GM19372 (cell line): ENCODE measurements at regions not wholly inside any gene's neighbourhood (a gene's known extent, or its start where the extent isn't known, plus 50 kb on each side); places are given as distances from the start of the nearest gene placed in this dataset.

Source experiments
- ATAC-seq: cut with Tn5 transposase; IDR thresholded peaks from one replicate; pipeline ENCODE4 v1.9.1; 2021; ENCODE audit warnings: mild to moderate bottlenecking, low read depth, moderate library complexity; ENCODE audit not compliant: unreplicated experiment

DNA sequence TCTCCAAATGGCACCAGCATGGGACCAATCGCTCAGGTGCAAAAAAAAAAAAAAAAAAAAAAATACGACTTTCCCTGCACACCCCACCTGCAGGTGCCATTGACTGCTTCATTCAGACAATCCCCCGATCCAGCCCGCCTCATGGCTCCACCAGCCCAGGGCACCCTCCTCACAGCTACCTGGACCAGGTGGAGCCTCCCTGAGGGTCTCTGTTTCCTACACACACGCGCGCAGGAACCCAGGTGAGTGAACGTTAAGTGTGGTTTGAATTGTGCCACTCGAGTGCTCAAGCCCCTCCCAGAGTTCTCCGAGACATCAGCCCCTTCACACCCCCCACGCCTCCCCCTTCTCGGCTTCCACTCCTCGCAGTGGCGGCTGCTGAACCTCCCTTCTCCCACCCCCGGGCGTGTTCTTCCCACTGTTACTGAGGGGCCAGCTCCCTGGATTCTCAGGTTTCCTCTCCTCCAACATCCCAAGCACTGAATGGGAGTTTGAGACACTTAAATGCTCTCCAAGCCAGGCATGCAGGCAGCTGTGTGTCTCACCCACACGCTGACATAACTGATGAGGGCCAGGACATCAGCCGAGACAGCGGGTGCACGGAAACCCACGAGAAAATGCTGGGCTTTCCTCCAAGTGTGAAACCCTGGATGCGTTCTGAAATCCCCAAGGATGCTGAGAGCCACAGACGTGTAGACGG is 88.8 kb upstream of the SNTG2 start:
- no peak for ATAC-seq

DNA sequence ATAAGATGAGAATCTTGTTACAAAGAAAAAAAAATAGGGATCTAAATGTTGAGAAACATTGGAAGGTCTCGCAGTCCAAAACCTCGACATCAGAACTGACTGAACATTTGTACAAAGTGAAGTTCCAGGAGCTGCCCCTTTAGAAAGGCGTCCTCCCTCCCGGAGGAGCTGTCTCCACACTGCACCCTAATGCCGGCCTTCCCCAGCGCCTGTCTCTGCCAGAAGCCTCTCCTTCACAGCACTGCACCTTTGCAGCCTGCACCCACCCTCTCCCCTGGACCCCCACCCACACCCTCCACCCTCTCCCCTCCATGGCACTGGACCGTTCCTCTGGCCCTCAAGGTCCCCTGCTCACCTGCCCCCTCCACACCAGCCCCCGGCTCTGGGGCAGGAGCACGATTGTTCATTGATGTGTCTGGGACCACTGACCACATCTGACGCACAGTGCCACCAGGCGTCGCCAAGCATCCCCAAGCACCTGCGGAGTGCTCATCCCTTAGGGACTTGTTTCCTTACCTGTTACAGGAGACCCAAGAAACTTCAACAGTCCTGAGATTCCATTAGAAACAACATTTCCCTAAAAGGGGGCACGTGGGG is 90.3 kb upstream of the SNTG2 start:
- ATAC-seq: no peak

DNA sequence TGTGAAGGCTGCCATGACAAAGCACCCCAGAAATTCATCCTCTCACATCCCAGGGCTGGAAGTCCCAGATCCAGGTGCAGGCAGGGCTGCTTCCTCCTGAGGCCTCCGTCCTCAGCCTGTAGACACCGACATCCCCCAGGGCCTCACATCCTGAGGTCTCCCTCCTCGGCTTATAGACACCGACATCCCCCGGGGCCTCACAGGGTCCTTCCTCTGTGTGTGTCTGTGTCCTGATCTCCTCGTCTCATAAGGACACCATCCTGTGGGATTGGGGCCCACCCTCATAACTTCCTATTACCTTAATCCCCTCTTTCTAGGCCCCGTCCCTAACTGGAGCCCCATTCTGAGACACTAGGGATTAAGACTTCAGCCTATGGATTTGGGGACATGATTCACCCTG is 92.0 kb upstream of the SNTG2 start:
- ATAC-seq: no peak

DNA sequence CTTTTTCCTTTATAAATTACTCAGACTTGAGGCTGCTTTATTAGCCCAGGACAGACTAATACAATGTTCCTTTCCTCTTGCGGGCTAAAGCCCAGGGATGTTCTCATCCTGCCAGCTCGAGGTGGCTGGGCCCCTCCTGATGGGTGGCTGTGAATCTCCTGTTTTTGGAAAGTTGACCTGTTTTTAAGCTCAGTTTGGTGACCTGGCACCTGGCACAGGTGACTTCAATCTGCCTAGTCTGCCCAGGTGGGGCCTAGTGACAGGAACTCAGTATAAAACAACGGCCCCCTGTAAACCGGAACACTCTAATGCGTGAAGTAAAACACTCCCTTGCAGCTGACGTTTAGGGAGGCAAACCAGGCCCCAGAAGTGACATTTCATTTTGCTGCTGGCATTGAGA is 92.7 kb upstream of the SNTG2 start:
- ATAC-seq: no peak

DNA sequence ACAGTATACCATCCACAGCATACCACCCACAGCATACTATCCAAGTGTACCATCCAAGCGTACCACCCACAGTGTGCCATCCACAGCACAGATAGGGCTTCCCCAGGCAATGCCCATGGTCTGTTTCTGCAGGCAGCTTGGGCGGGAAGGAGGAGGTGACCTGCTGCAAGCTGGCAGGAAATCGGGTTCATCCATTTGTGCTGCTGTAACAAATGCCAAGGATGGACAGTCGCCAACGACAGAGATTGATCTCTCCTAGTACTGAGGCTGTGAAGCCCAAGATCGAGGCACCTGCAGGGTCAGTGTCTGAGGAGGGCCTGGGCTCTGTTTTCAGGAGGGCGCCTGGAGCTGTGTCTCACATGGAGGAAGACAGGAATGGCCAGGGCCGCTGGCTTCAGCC is 93.6 kb upstream of the SNTG2 start:
- ATAC-seq: no peak

DNA sequence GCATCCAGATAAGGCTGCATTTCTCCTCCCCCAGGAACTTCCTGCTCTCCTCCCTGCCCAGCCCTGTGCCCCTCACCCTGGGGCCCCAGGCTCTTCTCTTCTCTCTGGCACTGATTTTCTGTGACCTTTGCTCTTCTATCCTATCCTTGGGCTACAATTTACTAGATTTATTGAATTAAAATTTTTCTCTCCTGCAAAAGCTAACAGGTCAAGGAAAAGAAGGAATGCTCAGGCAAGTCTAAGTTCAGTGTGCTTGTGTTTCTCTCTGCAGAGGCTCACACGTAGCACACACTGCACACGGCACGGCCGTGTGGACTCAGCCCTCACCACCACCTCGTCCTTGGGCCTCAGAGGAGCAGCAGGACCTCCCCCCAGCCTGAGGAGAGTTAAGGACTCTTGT is 94.2 kb upstream of the SNTG2 start:
- ATAC-seq: no peak

DNA sequence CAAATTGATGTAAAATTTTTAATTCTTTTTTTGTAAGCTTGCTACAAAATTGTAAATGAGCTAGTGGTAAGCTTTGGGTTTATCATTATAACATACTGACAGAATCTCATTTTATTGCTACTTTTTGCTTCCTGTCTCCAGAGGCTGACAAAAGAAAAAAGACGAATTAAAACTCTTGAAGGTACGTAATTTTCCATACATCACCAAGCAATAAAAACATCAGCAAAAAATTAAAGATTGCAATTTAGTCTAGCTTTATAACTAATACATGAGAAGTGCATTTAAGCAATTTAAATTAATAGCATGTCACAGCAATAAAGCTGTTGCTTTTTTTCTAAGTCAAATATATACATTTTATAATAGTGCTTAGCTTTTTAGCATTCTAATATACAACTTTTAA is 94.6 kb upstream of the SNTG2 start:
- no peak for ATAC-seq

DNA sequence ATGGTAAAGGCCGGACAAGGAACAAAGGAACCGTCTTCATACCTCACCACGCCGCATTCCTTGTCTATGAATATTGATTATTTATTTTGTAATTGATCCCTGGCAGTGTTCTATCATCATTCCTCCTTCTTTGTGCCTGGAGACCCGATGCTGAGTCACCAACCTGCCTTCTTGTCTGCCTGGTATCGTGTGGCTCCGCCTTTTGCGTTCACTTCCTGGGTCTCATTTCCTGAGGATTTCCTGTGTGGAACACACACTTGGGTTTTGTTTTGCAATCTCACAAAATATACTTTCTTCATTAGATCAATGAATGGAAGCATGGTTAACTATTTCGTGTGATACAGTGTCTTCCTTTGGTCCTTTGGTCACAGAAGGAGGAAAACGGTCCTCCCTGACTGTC is 95.5 kb upstream of the SNTG2 start:
- no peak for ATAC-seq

DNA sequence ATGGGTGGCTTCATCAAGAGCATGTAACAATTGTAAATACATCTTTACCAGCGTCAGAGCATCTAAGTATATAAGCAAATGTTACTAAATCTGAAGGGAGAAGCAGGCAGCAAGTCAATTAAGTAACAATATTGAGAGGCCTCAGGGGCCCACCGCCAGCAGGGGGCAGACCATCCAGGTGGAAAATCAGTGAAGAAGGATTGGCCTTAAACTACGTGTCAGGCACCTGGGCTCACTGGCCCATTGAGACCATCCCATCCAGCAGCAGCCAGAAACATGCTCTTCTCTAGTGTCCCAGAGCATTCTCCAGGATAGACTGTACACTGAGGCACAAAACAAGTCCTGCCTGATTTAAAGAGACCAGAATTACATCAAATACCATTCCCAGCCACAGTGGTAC is 96.2 kb upstream of the SNTG2 start:
- ATAC-seq: no peak

DNA sequence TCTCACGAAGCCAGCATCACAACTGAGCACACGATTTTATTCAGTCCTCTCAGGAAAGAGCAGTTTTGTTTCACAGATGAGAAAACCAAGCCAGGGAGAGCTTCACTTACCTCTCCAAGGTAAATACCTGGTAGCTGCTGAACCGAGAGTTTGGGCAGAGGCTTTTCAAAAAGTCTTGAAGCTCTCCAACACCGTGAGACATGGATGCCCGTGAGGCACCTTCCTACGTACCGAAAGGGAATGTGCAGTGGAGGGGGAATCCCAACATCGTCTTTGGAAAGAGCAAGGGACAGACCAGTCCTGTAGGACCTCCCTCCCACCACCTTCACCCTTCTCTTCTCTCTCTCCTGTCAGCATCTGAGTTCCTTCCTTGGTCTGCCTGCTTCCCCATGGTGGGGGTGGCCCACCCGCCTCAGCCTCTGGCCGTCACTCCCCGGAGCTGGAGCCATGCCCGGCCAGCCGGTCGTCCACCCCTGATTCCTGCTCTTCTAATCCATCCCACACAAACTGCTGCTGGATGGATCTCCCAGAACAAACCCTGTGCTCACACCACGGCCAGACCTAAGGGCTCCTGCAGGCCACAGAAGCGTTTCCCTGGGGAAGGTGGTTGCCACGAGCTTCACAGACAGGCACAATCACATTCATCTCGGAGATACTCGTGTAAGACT is 97.3 kb upstream of the SNTG2 start:
- no peak for ATAC-seq

DNA sequence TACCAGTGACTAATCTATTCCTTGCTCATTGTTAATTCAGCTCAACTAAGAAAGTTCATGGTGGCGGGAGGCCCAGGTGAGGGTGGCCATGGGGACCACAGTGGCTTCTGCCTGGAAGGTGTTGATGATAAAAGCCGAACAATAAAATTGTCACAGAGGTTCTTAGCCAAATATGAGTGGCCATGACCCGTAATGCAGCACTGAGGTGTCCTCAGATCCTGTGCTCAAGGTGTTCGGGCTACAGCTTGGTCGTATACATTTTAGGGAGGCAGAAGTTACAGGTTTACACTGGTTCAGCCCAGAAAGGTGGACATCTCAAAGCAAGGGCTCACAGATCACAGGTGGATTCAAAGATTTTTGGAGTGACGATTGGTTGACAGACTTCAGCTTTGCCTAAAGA is 98.5 kb upstream of the SNTG2 start:
- no peak for ATAC-seq

DNA sequence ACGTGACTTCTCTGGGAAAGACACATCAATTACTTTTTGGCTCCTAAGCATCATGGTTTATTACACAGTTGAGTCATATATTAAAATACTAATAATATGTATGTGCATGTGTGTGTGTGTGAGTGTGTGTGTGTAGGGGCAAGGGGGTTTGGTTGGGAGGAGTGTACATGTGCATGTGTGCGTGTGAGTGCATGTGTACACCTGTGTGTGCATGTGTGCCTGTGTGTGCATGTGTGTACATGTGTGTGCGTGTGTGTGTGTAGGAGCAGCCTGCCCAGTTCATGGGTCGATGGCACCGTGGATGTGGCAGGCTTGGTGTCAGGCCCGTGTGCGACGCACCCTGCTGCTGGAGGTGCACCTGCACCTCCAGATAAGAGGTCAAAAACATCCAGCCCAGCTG is 99.0 kb upstream of the SNTG2 start:
- no peak for ATAC-seq

DNA sequence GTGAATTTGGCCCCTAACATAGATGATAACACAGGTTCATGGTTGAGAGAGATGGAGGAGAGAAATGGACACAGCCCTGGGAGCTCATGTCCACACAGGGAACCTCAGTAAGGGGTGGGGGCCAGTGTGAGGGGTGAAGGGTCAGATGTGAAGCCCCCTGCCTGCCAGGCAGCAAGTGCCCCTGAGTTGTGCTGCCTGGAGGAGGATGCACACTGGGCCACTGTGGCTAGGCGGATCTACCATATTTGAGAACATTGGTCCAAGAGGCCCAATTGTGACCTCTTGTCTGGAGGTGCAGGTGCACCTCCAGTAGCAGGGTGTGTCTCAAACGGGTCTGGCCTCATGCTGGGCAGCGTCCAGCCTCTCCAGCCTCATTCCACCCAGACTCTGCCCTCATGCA is 99.6 kb upstream of the SNTG2 start:
- no peak for ATAC-seq

DNA sequence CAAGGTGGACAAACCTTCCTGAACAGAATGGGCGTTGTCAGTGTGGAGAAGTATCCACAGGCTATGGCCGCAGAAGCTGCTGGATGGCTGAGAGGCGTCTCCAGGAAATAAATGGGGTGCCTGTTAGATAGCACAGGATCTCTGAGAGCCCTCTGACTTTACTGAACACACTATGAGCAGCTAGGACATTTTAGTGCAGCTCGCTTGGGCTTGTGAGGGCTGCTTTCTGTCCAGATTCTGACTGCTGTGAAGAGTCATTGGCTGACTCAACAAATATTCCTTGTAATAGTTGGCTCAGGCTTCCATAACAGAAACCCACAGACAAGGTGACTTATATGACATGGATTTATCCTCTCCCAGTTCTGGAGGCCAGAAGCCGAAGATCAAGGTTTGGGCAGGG is 100.2 kb upstream of the SNTG2 start:
- ATAC-seq: no peak

DNA sequence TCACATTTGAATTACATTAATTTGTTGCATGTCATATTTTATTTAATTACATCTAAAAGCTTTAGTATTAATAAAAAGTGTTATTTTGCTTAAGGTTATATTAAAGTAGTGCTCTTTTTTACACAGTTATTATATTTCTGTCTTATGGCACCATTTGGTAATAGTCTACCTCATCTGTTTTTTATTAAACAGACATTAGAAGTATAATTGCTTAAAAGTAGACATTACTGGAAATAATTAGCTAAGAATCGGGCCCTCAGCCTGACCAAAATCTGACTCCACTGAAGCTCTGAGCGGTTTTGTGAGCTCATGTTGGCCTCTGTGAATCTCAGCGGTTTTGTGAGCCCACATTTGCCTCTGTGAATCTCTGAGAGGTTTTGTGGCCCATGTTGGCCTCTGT is 102.5 kb upstream of the SNTG2 start:
- no peak for ATAC-seq

DNA sequence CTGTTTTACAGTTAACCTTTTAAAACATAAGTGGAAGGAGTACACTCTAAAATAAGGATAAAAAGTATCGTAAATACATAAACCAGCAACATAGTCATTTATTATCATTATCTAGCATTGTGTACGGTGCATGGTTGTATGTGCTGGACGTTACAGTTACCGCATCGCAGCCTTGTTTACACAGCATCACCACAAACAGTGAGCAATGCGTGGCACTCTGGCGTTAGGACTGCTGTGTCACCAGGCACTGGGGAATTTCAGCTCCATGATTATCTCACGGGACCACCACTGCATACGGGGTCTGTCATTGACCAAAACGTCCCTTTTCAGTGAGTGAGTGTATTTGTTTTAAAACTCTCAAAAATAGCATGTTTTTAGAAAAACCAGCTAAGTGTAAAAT is 103.0 kb upstream of the SNTG2 start:
- no peak for ATAC-seq

DNA sequence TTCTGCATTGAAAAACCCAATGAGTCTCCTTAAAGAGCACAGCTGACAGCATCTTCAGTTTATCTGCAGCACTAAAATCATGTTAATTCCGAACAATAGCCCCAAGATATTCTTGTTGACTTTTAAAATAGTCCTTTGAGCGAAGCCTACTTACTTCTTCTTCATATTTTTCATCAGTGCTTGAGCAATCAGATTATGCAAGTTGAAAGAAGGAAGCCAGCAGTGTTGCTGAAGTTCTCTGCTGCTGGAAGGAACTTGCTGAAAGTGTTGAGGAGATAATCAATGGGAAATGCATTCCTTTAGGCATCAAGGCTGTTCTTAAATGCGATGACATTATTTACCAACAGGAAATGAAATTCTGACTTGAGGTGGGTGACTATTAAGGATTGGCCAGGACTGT is 105.9 kb upstream of the SNTG2 start:
- ATAC-seq: no peak

DNA sequence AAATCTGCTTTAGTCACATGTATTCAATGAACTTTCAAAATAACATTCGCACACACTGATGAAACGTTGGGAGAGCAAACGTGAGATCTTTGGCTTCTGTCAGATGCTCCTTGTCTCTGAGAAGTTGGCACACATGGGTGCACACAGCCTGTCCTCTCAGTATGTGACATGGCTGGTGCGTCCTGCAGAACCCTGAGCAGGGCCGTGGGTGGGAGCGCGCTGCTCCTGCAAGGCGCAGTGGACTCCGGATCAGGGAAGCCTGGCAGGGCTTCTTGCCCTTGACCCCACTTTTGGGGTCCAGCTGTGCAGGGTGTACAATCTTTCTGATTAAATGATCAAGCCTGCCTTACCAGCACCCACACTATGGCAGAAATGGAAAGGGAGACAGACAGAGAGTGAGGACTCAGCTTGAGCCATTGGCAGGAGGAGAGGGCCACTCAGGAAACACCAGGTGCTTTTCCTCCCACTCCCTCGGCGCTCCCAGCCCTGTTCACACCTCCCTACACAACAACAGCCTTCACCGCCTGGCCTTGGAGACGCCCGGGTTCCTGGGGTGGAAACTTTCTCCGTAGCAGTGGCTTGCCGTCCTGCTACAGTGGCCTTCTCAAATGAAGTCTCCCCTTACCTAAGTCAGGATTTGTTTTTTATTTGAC is 108.4 kb upstream of the SNTG2 start:
- no peak for ATAC-seq

DNA sequence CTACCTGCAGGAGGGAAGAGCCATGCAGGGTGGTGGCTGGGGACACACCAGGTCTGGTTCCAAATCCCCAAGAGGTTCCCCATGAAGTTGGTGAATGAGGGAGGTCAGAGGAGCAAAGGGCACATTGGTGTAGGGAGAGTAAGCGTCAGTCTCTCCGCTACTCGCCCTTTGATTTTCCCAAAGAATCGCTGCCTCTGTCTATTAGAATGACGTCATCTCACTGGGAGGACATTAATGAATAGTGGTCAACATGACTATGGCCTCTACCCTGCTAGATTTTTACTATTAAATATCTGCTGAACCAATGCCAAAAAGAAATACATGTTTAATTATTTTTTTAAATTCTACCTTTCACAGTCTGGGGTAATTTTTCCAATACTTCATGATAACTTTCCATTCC is 109.6 kb upstream of the SNTG2 start:
- no peak for ATAC-seq

DNA sequence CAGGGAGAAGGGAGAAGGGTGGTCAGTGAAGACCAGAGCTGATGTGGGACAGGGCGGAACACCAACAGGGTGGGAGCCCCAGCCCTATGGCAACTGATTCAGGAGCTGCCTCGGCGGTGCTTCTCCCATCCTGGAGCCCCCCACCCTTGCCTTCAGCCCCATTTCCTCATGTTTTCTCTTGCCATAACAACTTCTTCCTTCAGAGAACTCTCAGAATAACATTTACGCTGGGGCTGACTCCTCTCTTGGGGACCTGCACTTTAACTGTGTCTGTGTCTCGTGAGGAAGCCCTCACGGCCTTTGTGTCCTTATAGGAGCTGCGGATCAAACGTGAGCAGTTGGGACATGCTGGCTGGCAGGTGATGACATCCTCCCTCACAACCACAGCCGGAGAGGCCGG is 116.4 kb upstream of the SNTG2 start:
- no peak for ATAC-seq

DNA sequence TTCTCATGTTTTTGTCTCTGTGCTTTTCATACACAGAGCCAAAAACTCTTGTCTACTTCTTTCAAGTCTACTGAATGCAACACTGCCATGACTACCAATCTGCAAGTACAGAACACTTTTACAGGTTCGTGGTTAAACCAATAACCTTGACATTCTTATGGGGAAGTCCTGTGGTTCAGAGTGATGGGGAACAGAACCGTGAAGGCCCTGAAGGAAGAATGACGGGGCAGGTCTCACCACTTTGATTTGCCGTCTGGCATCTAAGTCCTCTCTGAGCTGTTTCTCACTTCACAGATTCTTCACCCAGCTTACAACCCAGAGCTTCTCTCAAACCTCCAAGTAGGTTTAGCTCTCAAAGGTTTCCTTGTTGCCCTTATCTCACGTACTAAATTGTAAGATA is 117.5 kb upstream of the SNTG2 start:
- no peak for ATAC-seq

DNA sequence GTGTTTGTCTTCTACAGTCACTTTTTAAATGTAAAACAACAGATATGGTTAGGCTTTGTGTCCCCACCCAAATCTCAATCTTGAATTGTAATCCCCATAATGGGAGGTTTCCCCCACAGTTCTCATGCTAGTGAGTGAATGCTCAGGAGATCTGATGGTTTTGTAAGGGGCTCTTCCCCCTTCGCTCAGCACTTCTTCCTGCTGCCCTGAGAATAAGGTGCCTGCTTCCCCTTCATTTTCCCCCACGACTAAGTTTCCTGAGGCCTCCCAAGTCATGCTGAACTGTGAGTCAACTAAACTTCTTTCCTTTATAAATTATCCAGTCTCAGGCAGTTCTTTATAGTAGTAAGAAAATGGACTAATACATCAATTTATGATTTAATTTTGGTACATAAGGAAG is 118.0 kb upstream of the SNTG2 start:
- ATAC-seq: no peak
